ENCODE measurements at regions not wholly inside any gene's neighbourhood (a gene's known extent, or its start where the extent isn't known, plus 50 kb on each side); places are given as distances from the start of the nearest gene placed in this dataset.
"Not testable (repeated sequence)": the region's sequence is repeated elsewhere in the genome, so short reads cannot be mapped to it uniquely, and the experiment has no call there.

GRCh38 chr9:102497709-102498108 lies 497.4 kb upstream of the CYLC2 start:
- DNase-seq: no peak

GRCh38 chr9:102486976-102487375 lies 508.2 kb upstream of the CYLC2 start:
- DNase-seq: not testable (repeated sequence)

DNA sequence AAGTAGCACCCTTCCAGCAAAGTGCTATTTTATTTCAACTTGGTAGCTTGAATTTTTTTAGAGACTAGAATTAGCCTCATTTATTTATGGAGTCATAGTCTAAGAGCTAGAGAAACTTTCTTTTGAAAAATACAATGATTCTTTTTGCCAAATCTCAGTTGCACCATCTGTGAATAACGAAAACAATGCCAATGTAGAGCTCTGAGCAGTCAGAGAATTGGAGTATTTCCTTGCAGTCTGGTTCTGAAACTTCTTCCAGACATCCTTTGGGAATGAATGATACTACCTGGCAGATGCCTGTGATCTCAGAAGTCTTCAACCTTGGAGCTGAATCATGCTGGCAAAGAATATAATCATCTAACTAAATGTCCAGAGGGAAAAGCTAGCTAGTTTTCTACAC lies 511.5 kb upstream of the CYLC2 start:
- no peak for DNase-seq

GRCh38 chr9:102482776-102483175 lies 512.4 kb upstream of the CYLC2 start:
- DNase-seq: no peak

DNA sequence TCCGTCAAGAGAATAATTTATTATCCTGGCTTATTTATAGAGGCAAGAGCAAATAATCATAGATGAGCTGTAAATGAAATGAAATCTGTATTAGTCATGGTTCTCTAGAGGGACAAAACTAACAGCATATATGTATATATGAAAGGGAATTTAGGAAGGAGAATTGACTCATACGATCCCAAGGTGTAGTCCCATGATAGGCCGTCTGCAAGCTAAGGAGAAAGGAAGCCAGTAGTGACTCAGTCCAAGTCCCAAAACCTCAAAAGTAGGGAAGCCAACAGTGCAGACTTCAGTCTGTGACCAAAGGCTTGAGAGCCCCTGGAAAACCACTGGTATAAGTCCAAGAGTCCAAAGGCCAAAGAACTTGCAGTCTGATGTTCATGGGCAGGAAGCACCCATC lies 515.9 kb upstream of the CYLC2 start:
- no peak for DNase-seq

GRCh38 chr9:102474357-102474756 lies 520.8 kb upstream of the CYLC2 start:
- DNase-seq: no peak

- DNase-seq: not testable (repeated sequence)
Measured at GRCh38 chr9:102469430-102469829, 525.7 kb upstream of the CYLC2 start.

DNA sequence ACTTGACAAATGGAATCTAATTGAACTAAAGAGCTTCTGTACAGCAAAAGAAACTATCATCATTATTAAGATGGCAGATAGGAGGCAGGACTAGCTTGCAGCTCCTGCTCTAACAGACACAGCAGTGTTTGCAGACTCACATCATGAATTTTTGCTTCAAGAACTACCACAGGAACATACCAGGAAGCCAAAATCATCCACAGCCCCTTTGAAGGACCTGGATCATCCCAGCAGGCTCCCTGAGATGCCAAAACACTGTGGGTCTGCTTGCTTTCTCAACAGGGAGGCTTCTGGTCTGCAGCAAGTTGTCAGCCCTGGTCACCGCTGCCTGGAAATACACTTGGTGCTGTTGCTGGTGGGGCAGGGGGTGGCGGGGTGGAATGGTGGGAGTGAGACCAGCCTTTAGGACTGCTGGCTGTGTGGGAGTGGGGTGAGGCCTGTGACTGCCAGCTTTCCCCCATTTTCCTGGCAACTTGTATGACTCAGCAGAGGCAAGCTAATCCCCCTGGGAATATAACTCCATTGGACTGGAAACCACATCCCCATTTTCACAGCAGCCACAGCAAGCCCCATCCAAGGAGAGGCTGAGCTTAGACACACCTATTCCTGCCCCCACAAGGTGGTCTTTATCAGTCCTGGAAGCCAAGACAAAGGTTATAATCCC lies 533.8 kb upstream of the CYLC2 start:
- DNase-seq: no peak

DNA sequence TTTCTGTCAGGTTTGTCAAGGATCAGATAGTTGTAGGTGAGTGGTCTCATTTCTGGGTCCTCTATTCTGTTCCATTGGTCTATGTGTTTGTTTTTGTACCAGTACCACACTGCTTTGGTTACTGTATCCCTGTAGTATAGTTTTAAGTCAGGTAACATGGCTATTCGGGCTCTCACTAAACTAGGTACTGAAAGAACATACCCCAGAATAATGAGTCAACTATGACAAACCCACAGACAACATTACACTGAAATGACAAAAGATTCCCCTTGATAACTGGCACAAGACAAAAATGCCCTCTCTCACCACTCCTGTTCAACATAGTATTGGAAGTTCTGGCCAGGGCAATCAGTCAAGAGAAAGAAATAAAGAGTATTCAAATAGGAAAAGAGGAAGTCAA lies 535.3 kb upstream of the CYLC2 start:
- no peak for DNase-seq

DNA sequence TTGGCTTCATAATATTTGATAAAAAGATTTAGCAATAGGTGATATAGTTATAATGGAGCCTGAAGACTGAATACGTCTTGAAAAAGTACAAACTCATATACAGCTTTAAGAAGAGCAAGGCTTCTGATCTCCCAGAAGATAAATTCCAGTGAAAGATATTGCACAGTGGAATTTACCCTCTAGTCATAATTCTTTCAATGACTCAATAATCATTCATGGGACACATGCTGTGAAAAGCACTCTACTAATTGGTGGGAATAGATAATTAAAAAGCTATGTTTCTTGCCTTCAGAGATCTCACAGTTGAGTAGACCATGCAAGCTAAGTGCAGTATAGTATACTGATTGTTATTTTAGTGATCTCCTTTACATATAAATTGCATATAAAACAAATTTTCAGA lies 538.6 kb upstream of the CYLC2 start:
- no peak for DNase-seq

- DNase-seq: no peak
Measured at GRCh38 chr9:102445906-102446305, 549.2 kb upstream of the CYLC2 start.

GRCh38 chr9:102445181-102445747 lies 549.9 kb upstream of the CYLC2 start:
- DNase-seq: no peak

GRCh38 chr9:102439583-102439982 lies 555.5 kb upstream of the CYLC2 start:
- DNase-seq: no peak

- not testable (repeated sequence) for DNase-seq
Measured at GRCh38 chr9:102436599-102436998, 558.5 kb upstream of the CYLC2 start.

- DNase-seq: no peak
Measured at GRCh38 chr9:102435427-102435826, 559.7 kb upstream of the CYLC2 start.

- no peak for DNase-seq
Measured at GRCh38 chr9:102434545-102434944, 560.6 kb upstream of the CYLC2 start.

- DNase-seq: no peak
Measured at GRCh38 chr9:102428305-102428704, 566.8 kb upstream of the CYLC2 start.

DNA sequence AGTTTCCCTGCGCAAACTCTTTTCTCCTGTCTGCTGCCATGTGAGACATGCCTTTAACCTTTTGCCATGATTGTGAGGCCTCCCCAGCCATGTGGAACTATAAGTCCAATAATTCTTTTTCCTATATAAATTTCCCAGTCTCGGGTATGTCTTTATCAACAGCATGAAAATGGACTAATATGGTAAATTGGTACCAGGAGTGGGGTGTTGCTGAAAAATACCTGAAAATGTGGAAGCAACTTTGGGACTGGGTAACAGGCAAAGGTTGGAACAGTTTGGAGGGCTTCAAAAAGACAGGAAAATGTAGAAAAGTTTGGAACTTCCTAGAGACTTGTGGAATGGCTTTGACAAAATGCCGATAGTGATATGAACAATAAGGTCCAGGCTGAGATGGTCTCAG lies 578.9 kb upstream of the CYLC2 start:
- DNase-seq: not testable (repeated sequence)

DNA sequence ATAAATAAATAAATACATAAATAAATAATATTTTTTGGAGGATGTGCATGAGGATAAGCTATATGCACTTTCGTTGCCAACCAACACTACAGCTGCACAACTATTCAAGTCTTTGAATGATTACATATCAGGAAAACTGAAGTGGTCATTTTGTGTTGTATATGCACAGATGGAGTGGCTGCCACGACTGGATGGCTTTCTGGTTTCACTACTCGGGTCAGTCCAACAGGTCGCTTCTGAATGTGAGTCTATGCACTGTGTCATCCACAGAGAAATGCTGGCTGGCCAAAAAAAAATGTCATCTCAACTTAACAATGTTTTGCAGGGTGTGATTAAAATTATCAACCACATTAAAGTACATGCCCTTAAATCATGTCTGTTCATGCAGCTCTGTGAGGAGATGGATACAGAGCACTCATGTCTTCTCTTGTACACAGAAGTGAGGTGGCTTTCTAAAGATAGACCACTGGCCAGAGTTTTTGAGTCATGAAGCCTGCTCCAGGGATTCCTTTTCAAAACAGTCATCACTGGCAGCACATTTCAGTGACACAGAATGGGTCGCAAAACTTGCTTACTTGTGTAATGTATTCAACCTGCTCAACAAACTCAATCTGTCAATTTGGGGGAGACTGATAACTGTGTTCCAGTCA lies 589.8 kb upstream of the CYLC2 start:
- no peak for DNase-seq

GRCh38 chr9:102403514-102403913 lies 591.6 kb upstream of the CYLC2 start:
- DNase-seq: no peak

DNA sequence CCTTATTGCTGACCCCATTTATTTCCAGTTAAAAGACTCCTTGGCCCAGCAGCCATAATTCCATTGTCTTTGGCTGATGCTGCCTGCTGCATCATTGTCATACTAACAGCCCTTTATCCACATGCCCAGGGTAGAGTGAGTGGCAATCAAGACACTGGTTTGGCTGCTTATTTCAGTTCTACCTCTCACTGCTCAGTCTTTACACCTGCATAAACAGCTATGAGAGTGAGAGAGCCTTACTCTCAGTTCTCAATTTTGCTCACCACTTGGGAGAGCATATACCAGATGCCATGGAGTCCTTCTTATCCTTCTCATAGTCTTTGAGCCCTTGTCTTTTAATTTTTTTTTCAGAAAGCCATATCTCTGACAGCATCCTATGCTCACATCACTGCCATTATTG lies 596.9 kb upstream of the CYLC2 start:
- DNase-seq: no peak

DNA sequence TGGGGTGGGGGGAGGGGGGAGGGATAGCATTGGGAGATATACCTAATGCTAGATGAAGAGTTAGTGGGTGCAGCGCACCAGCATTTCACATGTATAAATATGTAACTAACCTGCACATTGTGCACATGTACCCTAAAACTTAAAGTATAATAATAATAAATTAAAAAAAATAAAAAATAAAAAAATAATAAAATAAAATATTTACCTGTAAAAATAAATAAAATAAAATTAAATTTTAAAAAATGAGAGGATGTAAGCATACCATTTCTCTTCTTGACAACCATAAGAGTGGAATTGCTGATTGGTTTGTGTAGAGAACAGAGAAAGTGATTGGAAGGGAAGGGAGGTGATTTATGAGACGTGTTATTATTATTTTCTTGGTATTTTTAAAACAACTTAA lies 609.5 kb upstream of the CYLC2 start:
- not testable (repeated sequence) for DNase-seq

DNA sequence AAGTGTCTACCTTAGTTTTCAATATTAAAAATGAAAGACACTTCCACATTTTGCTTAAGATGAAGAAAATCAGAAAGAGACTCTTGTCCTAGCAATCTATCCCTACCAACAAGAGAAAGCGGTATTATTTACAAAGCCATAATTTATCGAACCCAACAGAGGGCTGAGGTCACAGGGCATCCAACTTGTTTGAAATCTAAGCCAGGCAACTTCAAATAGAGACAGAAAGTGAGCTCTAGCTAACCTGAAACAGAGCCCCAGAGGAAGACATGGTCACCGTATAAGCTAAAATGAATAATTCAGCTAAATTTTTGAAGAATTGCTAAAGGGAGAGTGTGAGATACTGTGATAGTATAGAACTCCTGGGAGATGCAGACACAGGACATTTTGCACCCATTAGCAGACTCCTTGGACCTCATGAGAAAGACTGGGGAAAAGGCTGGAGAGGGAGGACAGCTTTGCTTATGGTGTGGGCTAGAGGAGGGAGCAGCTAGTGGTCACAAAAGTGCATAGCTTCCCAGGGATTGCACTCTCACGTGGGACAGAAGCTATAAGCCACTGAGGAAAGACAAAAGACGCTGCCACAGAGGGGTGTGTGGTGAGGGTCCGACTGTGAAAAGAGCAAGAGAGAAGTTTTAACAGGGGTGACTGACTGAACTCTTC lies 624.2 kb upstream of the GRIN3A start:
- DNase-seq: no peak

- DNase-seq: no peak
Measured at GRCh38 chr9:102360846-102361245, 622.4 kb upstream of the GRIN3A start.

All from dermis blood vessel endothelial cell (primary cell).